Right atrium auricular region (tissue), 2 donors: ENCODE measurements at regions not wholly inside any gene's neighbourhood (a gene's known extent, or its start where the extent isn't known, plus 50 kb on each side); places are given as distances from the start of the nearest gene placed in this dataset.

Experiments used
- DNase-seq: peaks from one replicate; pipeline ENCODE4 v3.0.0-alpha.2; 2019; ENCODE audit warnings: low spot score
- H3K27ac ChIP-seq, 2 donors: fragments of 200-600 bp; sonication (generic); 1 replicate in 1 of 2; 2 replicates in 1 of 2; pipeline ENCODE4 v1.5.1; 2016 to 2019
- H3K27me3 ChIP-seq, 2 donors: fragments of 200-600 bp; sonication (generic); one replicate each; pipeline versions ENCODE4 v1.5.1 to v1.6.0; 2017 to 2019
- H3K36me3 ChIP-seq: fragments of 200-600 bp; sonication (generic); one replicate; pipeline ENCODE4 v1.5.1; 2016
- H3K4me1 ChIP-seq, 2 donors: fragments of 200-600 bp; sonication (generic); one replicate each; pipeline versions ENCODE4 v1.5.1 to v1.6.0; 2017 to 2019
- H3K4me3 ChIP-seq, 2 donors: fragments of 200-600 bp; sonication (generic); 1 replicate in 1 of 2; 2 replicates in 1 of 2; pipeline ENCODE4 v1.5.1; 2017 to 2019; ENCODE audit warnings: mild to moderate bottlenecking in 1 of 2, moderate library complexity in 1 of 2
- H3K9me3 ChIP-seq, 2 donors: fragments of 200-600 bp; sonication (generic); one replicate each; pipeline ENCODE4 v1.5.1; 2019
- CTCF ChIP-seq, 2 donors: fragments of 200-600 bp; sonication (generic); IDR thresholded peaks; one replicate each; pipeline ENCODE4 v1.5.1; 2019; ENCODE audit warnings: antibody characterized with exemption in 2 of 2

- H3K27me3 ChIP-seq = no peaks in the 10 kb centered on the region
- no peaks in the 10 kb centered on the region for H3K4me1 ChIP-seq
- no peak overlapping the region for H3K27ac ChIP-seq
- H3K36me3 ChIP-seq = no peaks in the 10 kb centered on the region
- H3K4me3 ChIP-seq = no peak overlapping the region
- no peak for TF ChIP-seq CTCF (IDR thresholded peaks at IDR 0.05)
- no peak for DNase-seq
- H3K9me3 ChIP-seq = no peaks in the 10 kb centered on the region
Measured at GRCh38 chr6:50264995-50265571, 215.4 kb upstream of the DEFB112 start.

- no peak overlapping the region for H3K27ac ChIP-seq
- TF ChIP-seq CTCF (IDR thresholded peaks at IDR 0.05) = no peak
- DNase-seq = no peak
- no peaks in the 10 kb centered on the region for H3K4me1 ChIP-seq
- no peaks in the 10 kb centered on the region for H3K27me3 ChIP-seq
- H3K36me3 ChIP-seq = no peaks in the 10 kb centered on the region
- H3K4me3 ChIP-seq = no peak overlapping the region
- no peaks in the 10 kb centered on the region for H3K9me3 ChIP-seq
Measured at GRCh38 chr6:50270415-50270814, 220.7 kb upstream of the DEFB112 start.

- no peak overlapping the region for H3K4me3 ChIP-seq
- H3K36me3 ChIP-seq = no peaks in the 10 kb centered on the region
- TF ChIP-seq CTCF (IDR thresholded peaks at IDR 0.05) = no peak
- H3K4me1 ChIP-seq = no peaks in the 10 kb centered on the region
- H3K27ac ChIP-seq = no peak overlapping the region
- H3K9me3 ChIP-seq = no peaks in the 10 kb centered on the region
- DNase-seq = no peak
- no peaks in the 10 kb centered on the region for H3K27me3 ChIP-seq
Measured at GRCh38 chr6:50271266-50271665, 221.5 kb upstream of the DEFB112 start.

DNA sequence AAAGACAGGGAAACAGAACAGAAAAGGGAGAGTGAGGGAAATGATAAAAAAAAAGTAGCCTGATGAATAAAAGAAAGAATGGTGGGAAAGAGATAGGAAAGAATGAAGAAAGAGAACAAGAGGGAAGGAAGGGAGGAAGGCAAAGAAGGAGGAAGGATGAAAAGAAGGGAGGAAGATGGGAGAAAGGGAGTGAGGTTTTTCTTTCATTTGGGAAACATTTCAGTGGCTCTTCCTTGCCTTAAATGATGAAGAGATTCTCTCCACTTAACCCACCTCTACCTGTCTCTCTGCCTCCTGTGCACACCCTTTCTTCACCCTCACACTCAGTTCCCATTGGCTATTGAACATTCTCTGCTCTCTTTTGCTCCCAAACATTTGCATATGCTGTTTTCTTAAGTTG, 222.1 kb upstream of the DEFB112 start:
- no peak overlapping the region for H3K27ac ChIP-seq
- no peaks in the 10 kb centered on the region for H3K9me3 ChIP-seq
- no peak overlapping the region for H3K4me3 ChIP-seq
- no peaks in the 10 kb centered on the region for H3K27me3 ChIP-seq
- H3K36me3 ChIP-seq = no peaks in the 10 kb centered on the region
- no peak for TF ChIP-seq CTCF (IDR thresholded peaks at IDR 0.05)
- no peak for DNase-seq
- no peaks in the 10 kb centered on the region for H3K4me1 ChIP-seq

GRCh38 chr6:50272611-50273010, 222.9 kb upstream of the DEFB112 start:
- DNase-seq = no peak
- H3K9me3 ChIP-seq = no peaks in the 10 kb centered on the region
- no peak overlapping the region for H3K27ac ChIP-seq
- TF ChIP-seq CTCF (IDR thresholded peaks at IDR 0.05) = no peak
- no peaks in the 10 kb centered on the region for H3K36me3 ChIP-seq
- H3K27me3 ChIP-seq = no peaks in the 10 kb centered on the region
- no peak overlapping the region for H3K4me3 ChIP-seq
- H3K4me1 ChIP-seq = no peaks in the 10 kb centered on the region

DNA sequence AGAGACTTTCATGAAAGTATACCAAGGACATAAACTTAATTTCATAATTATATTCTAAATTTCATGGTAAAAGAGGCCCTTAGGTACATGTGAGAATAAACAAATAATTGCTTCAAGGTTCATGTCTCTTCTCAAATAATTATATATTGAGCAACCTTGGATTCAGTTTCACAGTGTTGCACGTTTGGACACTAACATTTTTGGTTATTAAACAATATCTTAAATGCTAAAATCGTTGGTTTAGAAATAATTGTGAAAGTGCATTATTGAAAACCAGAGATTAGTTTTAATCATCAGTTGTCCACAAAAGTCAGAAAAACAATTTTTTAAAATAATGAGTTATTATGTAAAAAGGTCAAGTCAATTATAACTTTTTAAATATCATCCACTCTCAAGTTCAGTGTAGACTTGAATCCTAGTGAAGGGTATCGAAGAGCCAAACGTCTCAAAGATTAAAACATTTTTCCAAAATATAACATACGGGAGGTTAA, 227.1 kb upstream of the DEFB112 start:
- no peak for TF ChIP-seq CTCF (IDR thresholded peaks at IDR 0.05)
- no peaks in the 10 kb centered on the region for H3K36me3 ChIP-seq
- H3K4me3 ChIP-seq = no peak overlapping the region
- H3K27me3 ChIP-seq = no peaks in the 10 kb centered on the region
- DNase-seq = no peak
- no peaks in the 10 kb centered on the region for H3K4me1 ChIP-seq
- no peak overlapping the region for H3K27ac ChIP-seq
- H3K9me3 ChIP-seq = no peaks in the 10 kb centered on the region
